ENCODE measurements at regions not wholly inside any gene's neighbourhood (a gene's known extent, or its start where the extent isn't known, plus 50 kb on each side); places are given as distances from the start of the nearest gene placed in this dataset.

- H3K4me3 ChIP-seq (ENCODE audit: low read depth, low read length) = no peak overlapping the region
- DNase-seq (ENCODE audit: low read depth, low spot score) = no peak
- TF ChIP-seq CTCF (IDR thresholded peaks at IDR 0.05; ENCODE audit: low read depth, low read length) = no peak
- in situ Hi-C loops (cut with HindIII; ENCODE audit: low sequenced_read_pairs) = no loop called here
Observed at GRCh38 chr5:107092695-107093094, 578.0 kb downstream of the EFNA5 start.

- H3K4me3 ChIP-seq (ENCODE audit: low read depth, low read length) = no peak overlapping the region
- TF ChIP-seq CTCF (IDR thresholded peaks at IDR 0.05; ENCODE audit: low read depth, low read length) = no peak
- in situ Hi-C loops (cut with HindIII; ENCODE audit: low sequenced_read_pairs) = no loop called here
- DNase-seq (ENCODE audit: low read depth, low spot score) = peak; percentile 43
Observed at GRCh38 chr5:107090506-107090905, 580.2 kb downstream of the EFNA5 start.

DNA sequence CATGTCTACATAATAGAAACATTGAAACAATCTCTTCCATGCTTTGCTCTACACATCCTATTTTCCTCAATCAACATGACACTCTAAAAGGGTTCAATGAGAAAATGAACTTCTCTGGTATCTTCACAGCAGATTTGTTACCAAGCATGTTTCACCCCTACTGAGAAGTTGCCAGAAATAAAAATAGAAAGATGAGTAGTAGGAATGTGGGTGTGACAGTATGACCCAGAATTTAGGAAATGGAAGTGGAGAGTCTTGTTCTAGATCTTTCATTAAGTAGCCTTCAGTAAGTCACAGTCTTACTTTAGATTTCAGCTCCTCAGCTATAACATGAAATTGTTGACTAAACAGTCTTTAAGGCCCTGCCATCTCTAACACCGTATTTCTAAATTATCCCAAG lies 581.8 kb downstream of the EFNA5 start:
- in situ Hi-C loops (cut with HindIII; ENCODE audit: low sequenced_read_pairs) = no loop called here
- no peak for TF ChIP-seq CTCF (IDR thresholded peaks at IDR 0.05; ENCODE audit: low read depth, low read length)
- H3K4me3 ChIP-seq (ENCODE audit: low read depth, low read length) = no peak overlapping the region
- DNase-seq (ENCODE audit: low read depth, low spot score) = no peak

DNA sequence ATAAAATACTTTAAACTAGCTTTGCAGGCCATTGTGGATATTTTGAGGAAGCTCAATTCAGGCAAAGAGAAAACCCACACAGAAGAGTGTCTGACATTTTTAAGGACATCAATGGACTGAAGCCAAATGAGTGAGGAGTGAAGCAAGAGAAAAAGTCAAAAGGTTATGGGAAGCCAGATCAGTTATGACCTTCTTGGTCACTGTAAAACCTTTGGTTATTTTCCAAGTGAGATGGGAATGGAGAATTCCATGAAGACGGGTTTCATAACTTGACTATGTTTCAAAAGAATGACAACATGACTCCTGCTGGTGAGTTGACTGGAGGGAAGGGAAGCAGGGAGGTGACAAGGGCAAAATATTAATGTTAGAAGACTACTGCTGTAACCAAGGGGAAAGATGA lies 585.2 kb downstream of the EFNA5 start:
- in situ Hi-C loops (cut with HindIII; ENCODE audit: low sequenced_read_pairs) = no loop called here
- no peak for TF ChIP-seq CTCF (IDR thresholded peaks at IDR 0.05; ENCODE audit: low read depth, low read length)
- no peak for DNase-seq (ENCODE audit: low read depth, low spot score)
- H3K4me3 ChIP-seq (ENCODE audit: low read depth, low read length) = no peak overlapping the region

DNA sequence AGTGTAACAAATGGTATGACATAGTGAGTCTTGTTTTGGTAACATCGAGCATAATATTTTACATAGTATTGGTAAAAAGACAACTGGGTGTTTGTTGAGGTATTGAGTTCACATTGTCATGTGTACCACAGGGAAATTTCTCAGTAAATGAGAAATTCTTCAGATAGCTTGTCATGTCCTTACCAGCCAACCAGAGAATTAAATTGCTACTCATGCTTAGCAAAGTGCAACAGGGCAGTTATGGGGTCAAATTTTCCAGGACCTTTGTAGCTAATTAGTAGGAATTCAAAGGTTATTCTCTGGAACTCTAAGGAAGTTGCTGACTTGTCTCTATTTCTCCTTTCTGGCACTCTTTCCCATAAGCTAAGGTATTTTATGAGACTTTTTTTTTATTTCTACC lies 595.7 kb downstream of the EFNA5 start:
- DNase-seq (ENCODE audit: low read depth, low spot score) = no peak
- in situ Hi-C loops (cut with HindIII; ENCODE audit: low sequenced_read_pairs) = no loop called here
- no peak for TF ChIP-seq CTCF (IDR thresholded peaks at IDR 0.05; ENCODE audit: low read depth, low read length)
- H3K4me3 ChIP-seq (ENCODE audit: low read depth, low read length) = no peak overlapping the region

- DNase-seq (ENCODE audit: low read depth, low spot score) = no peak
- TF ChIP-seq CTCF (IDR thresholded peaks at IDR 0.05; ENCODE audit: low read depth, low read length) = no peak
- H3K4me3 ChIP-seq (ENCODE audit: low read depth, low read length) = no peak overlapping the region
- in situ Hi-C loops (cut with HindIII; ENCODE audit: low sequenced_read_pairs) = no loop called here
Observed at GRCh38 chr5:107072967-107073366, 597.8 kb downstream of the EFNA5 start.

- no peak for TF ChIP-seq CTCF (IDR thresholded peaks at IDR 0.05; ENCODE audit: low read depth, low read length)
- in situ Hi-C loops (cut with HindIII; ENCODE audit: low sequenced_read_pairs) = no loop called here
- no peak overlapping the region for H3K4me3 ChIP-seq (ENCODE audit: low read depth, low read length)
- DNase-seq (ENCODE audit: low read depth, low spot score) = peak; percentile 8
Observed at GRCh38 chr5:107072440-107072839, 598.3 kb downstream of the EFNA5 start.
